B cell (primary cell): ENCODE measurements at regions not wholly inside any gene's neighbourhood (a gene's known extent, or its start where the extent isn't known, plus 50 kb on each side); places are given as distances from the start of the nearest gene placed in this dataset.
"Not testable (repeated sequence)": the region's sequence is repeated elsewhere in the genome, so short reads cannot be mapped to it uniquely, and the experiment has no call there.

ENCODE experiments used
- ATAC-seq: fragments of 200-7000 bp; cut with Tn5 transposase; one replicate; pipeline ENCODE4 v1.10.0; 2021; ENCODE audit warnings: low read depth, mild to moderate bottlenecking, moderate number of reproducible peaks, moderate library complexity
- CTCF ChIA-PET: fragments of 350-600 bp; sonication (Branson Sonifier 250); formaldehyde crosslinking; loops from one replicate; lab custom pipeline; 2021; ENCODE audit warnings: antibody characterized with exemption, inconsistent platforms; lab: Charles Lee
- POLR2A ChIA-PET: fragments of 350-600 bp; sonication (Branson Sonifier 250); formaldehyde crosslinking; loops from one replicate; lab custom pipeline; 2021; ENCODE audit warnings: antibody characterized with exemption; lab: Charles Lee
- DNase-seq: peaks from one replicate; pipeline ENCODE4 v3.0.0; 2013
- H2AFZ ChIP-seq: 2 replicates; pipeline ENCODE4 v1.6.1; 2012; ENCODE audit warnings: mild to moderate bottlenecking, low read depth, low read length; ENCODE audit not compliant: insufficient read depth, poor library complexity, severe bottlenecking
- H3K27ac ChIP-seq, 2 donors: 1 replicate in 1 of 2; 2 replicates in 1 of 2; pipeline ENCODE4 v1.5.1; 2012 to 2013; ENCODE audit warnings: low read length in 2 of 2, mild to moderate bottlenecking in 2 of 2, moderate library complexity in 1 of 2
- H3K27me3 ChIP-seq, 4 experiments: fragments of 200-600 bp in 1 of 4; sonication (generic) in 1 of 4; replicated peaks in 1 of 4; 1 replicate in 2 of 4; 2 replicates in 2 of 4; pipeline versions ENCODE4 v1.6.1 to v1.7.0; 2013 to 2016; ENCODE audit warnings: low read length in 3 of 4, mild to moderate bottlenecking in 2 of 4, mixed read lengths in 1 of 4, moderate library complexity in 1 of 4; ENCODE audit not compliant: insufficient read depth in 4 of 4, control insufficient read depth in 3 of 4; ENCODE audit errors: control extremely low read depth in 1 of 4
- H3K36me3 ChIP-seq, 2 experiments: replicated peaks in 1 of 2; 1 replicate in 1 of 2; 2 replicates in 1 of 2; pipeline versions ENCODE4 v1.6.1 to v1.7.1; 2013; ENCODE audit warnings: low read length in 1 of 2; ENCODE audit not compliant: insufficient read depth in 2 of 2, control insufficient read depth in 1 of 2; ENCODE audit errors: control extremely low read depth in 1 of 2, extremely low read depth in 1 of 2
- H3K4me1 ChIP-seq, 2 donors: fragments of 200-600 bp in 1 of 2; sonication (generic) in 1 of 2; 1 replicate in 1 of 2; 2 replicates in 1 of 2; pipeline versions ENCODE4 v1.5.1 to v1.6.1; 2013 to 2017; ENCODE audit warnings: low read length in 2 of 2; ENCODE audit not compliant: control insufficient read depth in 2 of 2, insufficient read depth in 2 of 2
- H3K4me2 ChIP-seq: replicated peaks from 2 replicates; pipeline ENCODE3; 2012; ENCODE audit warnings: mild to moderate bottlenecking, low read depth, low read length; ENCODE audit not compliant: poor library complexity, severe bottlenecking
- H3K4me3 ChIP-seq, 5 experiments: fragments of 200-600 bp in 1 of 5; sonication (generic) in 1 of 5; 1 replicate in 3 of 5; 2 replicates in 2 of 5; pipeline versions ENCODE4 v1.5.1 to v1.7.0; 2011 to 2016; ENCODE audit warnings: low read length in 4 of 5, mild to moderate bottlenecking in 4 of 5, low read depth in 2 of 5, control low read depth in 1 of 5, moderate library complexity in 1 of 5; ENCODE audit not compliant: insufficient read depth in 1 of 5; ENCODE audit errors: control extremely low read depth in 1 of 5, extremely low read depth in 1 of 5
- H3K79me2 ChIP-seq: fragments of 200-600 bp; sonication (generic); one replicate; pipeline ENCODE4 v1.6.0; 2016; ENCODE audit warnings: low read length; ENCODE audit not compliant: control insufficient read depth, insufficient read depth
- H3K9ac ChIP-seq: fragments of 200-600 bp; sonication (generic); 2 replicates; pipeline ENCODE4 v1.6.1; 2017; ENCODE audit warnings: mild to moderate bottlenecking, low read length, moderate library complexity
- H3K9me3 ChIP-seq, 3 donors: one replicate each; pipeline versions ENCODE4 v1.6.1 to v1.7.1; 2013; ENCODE audit warnings: low read length in 2 of 3; ENCODE audit not compliant: control insufficient read depth in 2 of 3, insufficient read depth in 1 of 3; ENCODE audit errors: control extremely low read depth in 1 of 3
- H4K20me1 ChIP-seq: 2 replicates; pipeline ENCODE4 v1.6.0; 2012; ENCODE audit warnings: mild to moderate bottlenecking, low read length; ENCODE audit not compliant: insufficient read depth, control insufficient read depth, poor library complexity, severe bottlenecking
- H3K27ac Mint-ChIP-seq: one replicate; pipeline ENCODE4 v1.8.0; 2021; ENCODE audit warnings: mixed read lengths
- H3K27me3 Mint-ChIP-seq: one replicate; pipeline ENCODE4 v1.8.0; 2021; ENCODE audit warnings: mixed read lengths
- H3K4me1 Mint-ChIP-seq: one replicate; pipeline ENCODE4 v1.8.0; 2021; ENCODE audit warnings: mixed read lengths
- H3K4me3 Mint-ChIP-seq: one replicate; pipeline ENCODE4 v1.8.0; 2021; ENCODE audit warnings: mixed read lengths
- H3K9me3 Mint-ChIP-seq: one replicate; pipeline ENCODE4 v1.8.0; 2022; ENCODE audit warnings: mixed read lengths; ENCODE audit not compliant: insufficient read depth
- EZH2 ChIP-seq: IDR thresholded peaks from 2 replicates; pipeline ENCODE4 v1.6.1; 2012; ENCODE audit warnings: borderline replicate concordance, low read depth, mild to moderate bottlenecking, moderate library complexity, low read length; ENCODE audit not compliant: insufficient read depth, poor library complexity, severe bottlenecking
- WGBS: methylation state at CpG from one replicate; pipeline ENCODE4 v1.1.5; 2013; ENCODE audit warnings: missing lambda C conversion rate; ENCODE audit not compliant: insufficient coverage; 5-methylcytosine and 5-hydroxymethylcytosine counted together
- intact Hi-C: fragments of 100-400 bp; cut with micrococcal nuclease; formaldehyde crosslinking; loops from one replicate; pipeline ENCODE4 v1.10.0; 2022
- TF ChIP-seq, protein P1 (sequence below): fragments of 200-600 bp; IDR thresholded peaks from one replicate; pipeline ENCODE4 v1.8.0; 2022; ENCODE audit warnings: antibody characterized with exemption, mild to moderate bottlenecking

DNA sequence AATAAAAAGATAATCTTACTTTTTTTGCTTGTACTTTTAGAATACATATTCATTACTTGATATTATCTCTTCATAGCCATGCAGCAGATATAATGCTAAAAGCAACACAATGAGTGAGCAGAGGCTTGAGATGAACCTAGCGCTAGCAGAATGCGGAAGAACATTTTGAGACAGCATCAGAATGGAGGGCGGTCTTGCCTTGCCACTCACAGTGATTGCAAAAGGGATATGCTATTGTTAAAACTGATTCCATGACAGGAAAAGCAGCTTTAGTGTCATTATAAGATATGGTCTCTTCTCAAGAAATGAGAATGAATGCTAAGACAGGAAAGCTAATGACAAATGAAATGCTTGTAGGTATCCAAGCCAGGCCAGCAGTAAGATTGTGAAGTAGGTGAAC is 200.0 kb upstream of the GJE1 start:
- Mint-ChIP-seq H3K27ac (no peak overlapping the region), H3K4me1 (no peaks in the 10 kb centered on the region)
- WGBS, result 77% methylated on average over 3 of the region's 3 CpGs

DNA sequence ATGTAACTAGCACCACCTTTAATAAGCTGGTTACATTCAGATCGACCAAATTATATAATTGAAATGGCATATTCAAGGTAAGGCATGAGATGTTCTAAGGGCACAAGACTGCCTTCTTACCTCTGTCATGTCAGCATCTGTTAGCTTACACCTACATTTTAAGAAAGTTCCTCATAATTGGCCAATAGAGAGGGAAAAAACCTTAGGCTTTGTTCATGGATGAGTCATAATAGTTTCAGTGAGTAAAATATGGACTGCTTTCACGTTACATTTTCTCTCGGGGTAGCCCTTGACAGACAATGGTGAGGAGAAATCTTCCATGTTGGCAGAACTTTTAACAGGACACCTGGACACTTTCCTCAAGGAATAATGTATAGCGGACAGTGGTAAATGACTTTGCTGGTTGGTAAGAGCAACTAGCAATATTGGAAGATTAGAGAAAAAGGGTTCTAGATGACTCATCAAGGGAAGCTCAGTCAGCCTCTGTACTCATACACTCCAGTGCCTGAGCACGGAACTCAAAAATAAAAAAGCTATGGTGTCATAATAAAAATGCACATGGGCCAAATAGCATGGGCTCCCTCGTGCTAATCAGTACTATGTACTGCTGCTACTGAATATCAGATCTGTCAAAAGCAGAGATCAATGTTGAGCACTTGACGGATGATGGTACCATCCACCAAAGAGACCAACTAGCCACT is 206.4 kb upstream of the GJE1 start:
- H3K4me3 Mint-ChIP-seq, intact Hi-C loops, H3K27ac ChIP-seq, H3K27me3 Mint-ChIP-seq, H3K4me1 ChIP-seq, H4K20me1 ChIP-seq, H3K27me3 ChIP-seq, H3K4me2 ChIP-seq, H3K27ac Mint-ChIP-seq, H3K9ac ChIP-seq, H3K36me3 ChIP-seq, ATAC-seq, H3K4me1 Mint-ChIP-seq, CTCF ChIA-PET, H2AFZ ChIP-seq, H3K4me3 ChIP-seq, DNase-seq, H3K9me3 ChIP-seq, H3K79me2 ChIP-seq, H3K9me3 Mint-ChIP-seq, POLR2A ChIA-PET: not testable (repeated sequence)
- 80% methylated on average over 1 of the region's 7 CpGs for WGBS

More for the DNA sequence above, 200.0 kb upstream of the GJE1 start:
- CTCF ChIA-PET, result no interaction called here
- Histone ChIP-seq H2AFZ (no peak overlapping the region), H3K4me2 (no peak overlapping the region), H3K9me3 (no peaks in the 10 kb centered on the region), H3K4me3 (no peak overlapping the region), H3K9ac (no peak overlapping the region), H3K4me1 (no peaks in the 10 kb centered on the region), H3K27ac (no peak overlapping the region), H4K20me1 (no peaks in the 10 kb centered on the region), H3K79me2 (no peaks in the 10 kb centered on the region), H3K27me3 (no peaks in the 10 kb centered on the region), H3K36me3 (no peaks in the 10 kb centered on the region)
- H3K9me3 Mint-ChIP-seq, result no peaks in the 10 kb centered on the region
- TF ChIP-seq, protein P1, sequence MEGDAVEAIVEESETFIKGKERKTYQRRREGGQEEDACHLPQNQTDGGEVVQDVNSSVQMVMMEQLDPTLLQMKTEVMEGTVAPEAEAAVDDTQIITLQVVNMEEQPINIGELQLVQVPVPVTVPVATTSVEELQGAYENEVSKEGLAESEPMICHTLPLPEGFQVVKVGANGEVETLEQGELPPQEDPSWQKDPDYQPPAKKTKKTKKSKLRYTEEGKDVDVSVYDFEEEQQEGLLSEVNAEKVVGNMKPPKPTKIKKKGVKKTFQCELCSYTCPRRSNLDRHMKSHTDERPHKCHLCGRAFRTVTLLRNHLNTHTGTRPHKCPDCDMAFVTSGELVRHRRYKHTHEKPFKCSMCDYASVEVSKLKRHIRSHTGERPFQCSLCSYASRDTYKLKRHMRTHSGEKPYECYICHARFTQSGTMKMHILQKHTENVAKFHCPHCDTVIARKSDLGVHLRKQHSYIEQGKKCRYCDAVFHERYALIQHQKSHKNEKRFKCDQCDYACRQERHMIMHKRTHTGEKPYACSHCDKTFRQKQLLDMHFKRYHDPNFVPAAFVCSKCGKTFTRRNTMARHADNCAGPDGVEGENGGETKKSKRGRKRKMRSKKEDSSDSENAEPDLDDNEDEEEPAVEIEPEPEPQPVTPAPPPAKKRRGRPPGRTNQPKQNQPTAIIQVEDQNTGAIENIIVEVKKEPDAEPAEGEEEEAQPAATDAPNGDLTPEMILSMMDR, result no peak
- TF ChIP-seq EZH2, result no peak
- POLR2A ChIA-PET, result no interaction called here
- H3K4me3 Mint-ChIP-seq, result no peak overlapping the region
- H3K27me3 Mint-ChIP-seq, result no peaks in the 10 kb centered on the region
- intact Hi-C loops, result no loop called here
- no peak for DNase-seq
- ATAC-seq, result no peak
